GM23248 (cell line): ENCODE measurements at regions not wholly inside any gene's neighbourhood (a gene's known extent, or its start where the extent isn't known, plus 50 kb on each side); places are given as distances from the start of the nearest gene placed in this dataset.

Experiments used
- EZH2 ChIP-seq: fragments of 200-600 bp; sonication (generic); IDR thresholded peaks from 2 replicates; pipeline ENCODE4 v1.6.1; 2018; ENCODE audit warnings: antibody characterized with exemption, mild to moderate bottlenecking; ENCODE audit not compliant: insufficient read depth, poor library complexity, severe bottlenecking
- EZH2phosphoT487 ChIP-seq: fragments of 200-600 bp; sonication (generic); IDR thresholded peaks from 2 replicates; pipeline ENCODE4 v1.6.1; 2018; ENCODE audit warnings: antibody characterized with exemption, moderate library complexity, mild to moderate bottlenecking, low read depth; ENCODE audit not compliant: insufficient read depth

DNA sequence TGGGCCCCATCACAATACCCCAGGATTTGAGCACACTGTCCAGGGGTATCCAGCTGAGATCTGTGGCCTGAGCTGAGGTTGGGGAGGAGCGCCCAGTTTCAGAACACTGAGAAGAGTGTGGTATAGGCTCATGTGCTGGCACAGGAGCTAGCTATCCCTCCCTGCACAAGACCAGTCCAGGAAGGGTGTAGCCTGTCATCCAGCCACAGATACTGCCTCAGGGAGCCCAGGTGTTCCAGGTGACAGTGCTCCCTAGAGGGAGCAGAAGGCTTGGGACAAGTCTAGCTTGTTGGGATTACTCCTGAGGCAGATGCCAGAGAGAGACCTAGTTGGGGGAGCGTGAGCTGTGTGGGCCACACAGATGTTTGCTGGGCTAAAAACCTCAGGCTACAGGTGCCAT, 79.6 kb upstream of the GLRA2 start:
- no peak for TF ChIP-seq EZH2phosphoT487
- TF ChIP-seq EZH2: no peak
